Suppressor macrophage (primary cell): ENCODE measurements at regions not wholly inside any gene's neighbourhood (a gene's known extent, or its start where the extent isn't known, plus 50 kb on each side); places are given as distances from the start of the nearest gene placed in this dataset.

Experiments used
- DNase-seq, 4 experiments: peaks; one replicate each; pipeline ENCODE4 v3.0.0-alpha.2; 2020 to 2022

GRCh38 chr6:111958534-111958933, 85.3 kb upstream of the FYN start:
- DNase-seq: peak; percentile 51 to 79 (median 72)

- DNase-seq: peak in 3 of 4 experiments; percentile 26 to 34 (median 33)
Measured at GRCh38 chr6:111959766-111960165, 86.5 kb upstream of the FYN start.

GRCh38 chr6:111967131-111967530, 86.8 kb upstream of the CCN6 start:
- no peak for DNase-seq

GRCh38 chr6:111970426-111970825, 83.5 kb upstream of the CCN6 start:
- peak in 2 of 4 experiments; percentile 73 to 77 for DNase-seq

GRCh38 chr6:111971181-111971841, 82.6 kb upstream of the CCN6 start:
- DNase-seq: no peak

- peak; percentile 23 to 59 (median 42) for DNase-seq
Measured at GRCh38 chr6:111971866-111972532, 81.9 kb upstream of the CCN6 start.

- no peak for DNase-seq
Measured at GRCh38 chr6:111972745-111973117, 81.2 kb upstream of the CCN6 start.

GRCh38 chr6:111973118-111973761, 80.7 kb upstream of the CCN6 start:
- DNase-seq: peak; percentile 65 to 86 (median 84)

- DNase-seq: peak in 2 of 4 experiments; percentile 31 to 59
Measured at GRCh38 chr6:111973927-111974639, 79.8 kb upstream of the CCN6 start.

- no peak for DNase-seq
Measured at GRCh38 chr6:111975466-111975865, 78.4 kb upstream of the CCN6 start.

- DNase-seq: no peak
Measured at GRCh38 chr6:111976139-111976538, 77.8 kb upstream of the CCN6 start.

- DNase-seq: no peak
Measured at GRCh38 chr6:111978532-111979149, 75.3 kb upstream of the CCN6 start.

- peak in 2 of 4 experiments; percentile 30 to 38 for DNase-seq
Measured at GRCh38 chr6:111979633-111980032, 74.3 kb upstream of the CCN6 start.

- DNase-seq: no peak
Measured at GRCh38 chr6:111980143-111980542, 73.8 kb upstream of the CCN6 start.

- DNase-seq: no peak
Measured at GRCh38 chr6:111980971-111981840, 72.7 kb upstream of the CCN6 start.

- no peak for DNase-seq
Measured at GRCh38 chr6:111982681-111983080, 71.2 kb upstream of the CCN6 start.

GRCh38 chr6:111983193-111983592, 70.7 kb upstream of the CCN6 start:
- DNase-seq: no peak

- DNase-seq: no peak
Measured at GRCh38 chr6:111984081-111984480, 69.8 kb upstream of the CCN6 start.

GRCh38 chr6:111984516-111985201, 69.2 kb upstream of the CCN6 start:
- no peak for DNase-seq

- DNase-seq: peak in 3 of 4 experiments; percentile 41 to 77 (median 69)
Measured at GRCh38 chr6:111985202-111985731, 68.6 kb upstream of the CCN6 start.

- no peak for DNase-seq
Measured at GRCh38 chr6:111986651-111987050, 67.3 kb upstream of the CCN6 start.
